HCT116 (cell line): ENCODE measurements at regions not wholly inside any gene's neighbourhood (a gene's known extent, or its start where the extent isn't known, plus 50 kb on each side); places are given as distances from the start of the nearest gene placed in this dataset.

Source experiments
- ATAC-seq: fragments of 200-7000 bp; cut with Tn5 transposase; 2 replicates; pipeline ENCODE4 v1.9.1; 2020; ENCODE audit warnings: mild to moderate bottlenecking, moderate library complexity
- BruUV-seq: library from RNA; stranded (reverse); fragments of 400-500 nt; replicated peaks from 2 replicates; lab custom pipeline; 2021; lab: Mats Ljungman, UMichigan
- CTCF ChIA-PET: fragments of 300-600 bp; sonication (Branson Sonifier 250); formaldehyde crosslinking; loops from one replicate; lab custom pipeline; 2021; ENCODE audit warnings: antibody characterized with exemption; lab: Charles Lee
- POLR2A ChIA-PET: fragments of 300-600, 350-600 bp; sonication (Branson Sonifier 250); formaldehyde crosslinking; loops from one replicate; lab custom pipeline; 2021; ENCODE audit warnings: antibody characterized with exemption; lab: Charles Lee
- RAD21 ChIA-PET, 2 experiments: fragments of 300-600 bp; sonication (Branson Sonifier 250); formaldehyde crosslinking; loops; one replicate each; lab custom pipeline; 2023; ENCODE audit warnings: low total read pairs in 2 of 2; ENCODE audit not compliant: uncharacterized antibody in 2 of 2, unreplicated experiment in 2 of 2, low non-redundant PET in 1 of 2; lab: Charles Lee
- DNase-seq: peaks from one replicate; pipeline ENCODE4 v3.0.0-alpha.2; 2010; ENCODE audit warnings: low read depth, low spot score
- H2AFZ ChIP-seq: fragments of 200-600 bp; shearing (Covaris generic), sonication (generic); 2 replicates; pipeline ENCODE4 v1.6.1; 2017; ENCODE audit warnings: low read depth, mixed run types, mixed read lengths, antibody characterized with exemption, low read length; ENCODE audit not compliant: poor library complexity, severe bottlenecking
- H3K27ac ChIP-seq: 2 replicates; pipeline ENCODE4 v1.5.1; 2012; ENCODE audit warnings: low read depth, low read length
- H3K27me3 ChIP-seq: fragments of 200-600 bp; sonication (generic); 2 replicates; pipeline ENCODE4 v1.6.1; 2016; ENCODE audit warnings: mixed run types, low read length, mixed read lengths; ENCODE audit not compliant: insufficient read depth
- H3K36me3 ChIP-seq, 2 experiments: fragments of 200-500 bp in 1 of 2; fragments of 200-600 bp in 1 of 2; sonication (Bioruptor generic) in 1 of 2; sonication (generic) in 1 of 2; 2 replicates each; pipeline versions ENCODE4 v1.5.1 to v1.6.1; 2014 to 2016; ENCODE audit warnings: low read length in 2 of 2, inconsistent platforms in 1 of 2, mixed read lengths in 1 of 2, mixed run types in 1 of 2; ENCODE audit not compliant: insufficient read depth in 2 of 2, control insufficient read depth in 1 of 2
- H3K4me1 ChIP-seq, 2 experiments: fragments of 200-600 bp in 1 of 2; sonication (generic) in 1 of 2; 2 replicates each; pipeline versions ENCODE4 v1.5.1 to v1.6.1; 2012 to 2017; ENCODE audit warnings: low read length in 2 of 2, inconsistent platforms in 1 of 2, mild to moderate bottlenecking in 1 of 2, mixed read lengths in 1 of 2, mixed run types in 1 of 2, moderate library complexity in 1 of 2; ENCODE audit not compliant: insufficient read depth in 2 of 2, control insufficient read depth in 1 of 2
- H3K4me2 ChIP-seq: fragments of 200-600 bp; sonication (generic); 2 replicates; pipeline ENCODE4 v1.6.1; 2017; ENCODE audit warnings: mixed run types, low read length, mixed read lengths
- H3K4me3 ChIP-seq, 2 experiments: fragments of 200-600 bp in 1 of 2; sonication (generic) in 1 of 2; replicated peaks in 1 of 2; 2 replicates each; pipeline ENCODE4 v1.5.1; 2011 to 2016; ENCODE audit warnings: low read length in 2 of 2, control low read depth in 1 of 2, low read depth in 1 of 2, mild to moderate bottlenecking in 1 of 2, mixed read lengths in 1 of 2, mixed run types in 1 of 2
- H3K79me2 ChIP-seq: fragments of 200-600 bp; sonication (generic); 2 replicates; pipeline ENCODE4 v1.6.1; 2017; ENCODE audit warnings: mild to moderate bottlenecking, mixed run types, low read length, moderate library complexity, mixed read lengths; ENCODE audit not compliant: insufficient read depth
- H3K9ac ChIP-seq: fragments of 200-600 bp; sonication (generic); 2 replicates; pipeline ENCODE4 v1.6.1; 2016; ENCODE audit warnings: low read length, mixed read lengths
- H3K9me2 ChIP-seq: fragments of 200-600 bp; sonication (generic), shearing (Covaris generic); 2 replicates; pipeline ENCODE4 v1.6.1; 2017; ENCODE audit warnings: mixed run types, mild to moderate bottlenecking, moderate library complexity; ENCODE audit not compliant: insufficient read depth
- H3K9me3 ChIP-seq, 2 experiments: fragments of 200-500 bp in 1 of 2; fragments of 200-600 bp in 1 of 2; sonication (Bioruptor generic) in 1 of 2; sonication (generic) in 1 of 2; 2 replicates each; pipeline ENCODE4 v1.6.1; 2014 to 2017; ENCODE audit warnings: low read length in 2 of 2, mixed read lengths in 2 of 2, inconsistent platforms in 1 of 2, low read depth in 1 of 2, mild to moderate bottlenecking in 1 of 2, mixed run types in 1 of 2, moderate library complexity in 1 of 2; ENCODE audit not compliant: control insufficient read depth in 1 of 2, insufficient read depth in 1 of 2
- H4K20me1 ChIP-seq: fragments of 200-600 bp; sonication (generic), shearing (Covaris generic); 2 replicates; pipeline ENCODE4 v1.6.1; 2017; ENCODE audit warnings: mixed run types, mild to moderate bottlenecking, moderate library complexity; ENCODE audit not compliant: insufficient read depth
- ATF3 ChIP-seq: IDR thresholded peaks from 2 replicates; pipeline ENCODE4 v1.6.1; 2012
- CEBPB ChIP-seq: IDR thresholded peaks from 2 replicates; pipeline ENCODE4 v1.6.1; 2012; ENCODE audit warnings: low read depth
- CTCF ChIP-seq, 3 experiments: fragments of 200-600 bp in 1 of 3; sonication (generic) in 1 of 3; IDR thresholded peaks in 2 of 3; conservative IDR thresholded peaks in 1 of 3; 2 replicates each; pipeline ENCODE4 v1.5.1; 2012 to 2017; ENCODE audit warnings: low read depth in 2 of 3, low read length in 2 of 3, antibody characterized with exemption in 1 of 3, borderline replicate concordance in 1 of 3, control low read depth in 1 of 3, mild to moderate bottlenecking in 1 of 3, mixed read lengths in 1 of 3, mixed run types in 1 of 3, moderate library complexity in 1 of 3; ENCODE audit not compliant: insufficient read depth in 1 of 3
- EZH2 ChIP-seq: fragments of 200-600 bp; sonication (generic); IDR thresholded peaks from 2 replicates; pipeline ENCODE4 v1.6.1; 2017; ENCODE audit warnings: antibody characterized with exemption, mixed run types
- EZH2phosphoT487 ChIP-seq: fragments of 200-600 bp; IDR thresholded peaks from 2 replicates; pipeline ENCODE4 v1.6.1; 2018; ENCODE audit warnings: antibody characterized with exemption, borderline replicate concordance
- FOSL1 ChIP-seq: IDR thresholded peaks from 2 replicates; pipeline ENCODE4 v1.6.1; 2012; ENCODE audit warnings: low read depth
- POLR2AphosphoS5 ChIP-seq: IDR thresholded peaks from 2 replicates; pipeline ENCODE4 v1.6.1; 2011; ENCODE audit warnings: mild to moderate bottlenecking, low read depth, low read length, moderate library complexity
- RAD21 ChIP-seq: IDR thresholded peaks from 2 replicates; pipeline ENCODE4 v1.6.1; 2012; ENCODE audit warnings: low read depth, mild to moderate bottlenecking
- REST ChIP-seq: IDR thresholded peaks from 2 replicates; pipeline ENCODE4 v1.6.1; 2012; ENCODE audit warnings: low read depth
- SIN3A ChIP-seq: IDR thresholded peaks from 2 replicates; pipeline ENCODE4 v1.6.1; 2012; ENCODE audit warnings: low read depth
- SP1 ChIP-seq: IDR thresholded peaks from 2 replicates; pipeline ENCODE4 v1.6.1; 2012; ENCODE audit warnings: low read depth
- SRF ChIP-seq: IDR thresholded peaks from 2 replicates; pipeline ENCODE4 v1.6.1; 2012; ENCODE audit warnings: low read depth
- TCF7L2 ChIP-seq: IDR thresholded peaks from 2 replicates; pipeline ENCODE4 v1.7.0; 2011; ENCODE audit warnings: borderline replicate concordance, inconsistent platforms; ENCODE audit not compliant: insufficient read depth, insufficient read length; ENCODE audit errors: extremely low read depth
- YY1 ChIP-seq: IDR thresholded peaks from 2 replicates; pipeline ENCODE4 v1.6.1; 2011; ENCODE audit warnings: low read length, low read depth, moderate library complexity, mild to moderate bottlenecking; ENCODE audit not compliant: insufficient replicate concordance; ENCODE audit errors: extremely low read depth
- ZFX ChIP-seq: fragments of 450-650 bp; IDR thresholded peaks from 2 replicates; pipeline ENCODE4 v1.6.1; 2017
- intact Hi-C: fragments of 100-400 bp; cut with micrococcal nuclease; formaldehyde crosslinking; loops from 2 replicates; pipeline ENCODE4 v1.10.0; 2022
- TF ChIP-seq, protein P1 (sequence below): IDR thresholded peaks from 2 replicates; pipeline ENCODE4 v1.6.1; 2011; ENCODE audit warnings: mild to moderate bottlenecking, low read length, moderate library complexity; ENCODE audit not compliant: insufficient replicate concordance; ENCODE audit errors: extremely low read depth

GRCh38 chr14:97196336-97196735, 399.2 kb downstream of the VRK1 start:
- no peaks in the 10 kb centered on the region for H3K79me2 ChIP-seq
- no peaks in the 10 kb centered on the region for H3K9me2 ChIP-seq
- no peaks in the 10 kb centered on the region for H3K27me3 ChIP-seq
- H3K27ac ChIP-seq: no peak overlapping the region; the same call in 1 of the 2 replicates
- CTCF ChIA-PET: no interaction called here
- peaks cover 0 to 11% of the 10 kb centered on the region in 2 experiments; a peak in 2 of 4 replicates for H3K4me1 ChIP-seq
- peak overlapping the region; percentile 21; the same call in 1 of the 2 replicates for H3K4me2 ChIP-seq
- RAD21 ChIA-PET: no interaction called here
- H4K20me1 ChIP-seq: no peaks in the 10 kb centered on the region
- ATAC-seq: 0 out of 2 replicates have a peak, but pooled peaks have one; percentile 14
- no peaks in the 10 kb centered on the region for H3K9me3 ChIP-seq
- no peak for TF ChIP-seq EZH2
- TF ChIP-seq YY1: no peak
- no peak for TF ChIP-seq SRF
- TF ChIP-seq TCF7L2: no peak
- TF ChIP-seq EZH2phosphoT487: no peak
- TF ChIP-seq SIN3A: no peak
- TF ChIP-seq CEBPB: no peak
- TF ChIP-seq FOSL1: no peak
- TF ChIP-seq, protein P1, sequence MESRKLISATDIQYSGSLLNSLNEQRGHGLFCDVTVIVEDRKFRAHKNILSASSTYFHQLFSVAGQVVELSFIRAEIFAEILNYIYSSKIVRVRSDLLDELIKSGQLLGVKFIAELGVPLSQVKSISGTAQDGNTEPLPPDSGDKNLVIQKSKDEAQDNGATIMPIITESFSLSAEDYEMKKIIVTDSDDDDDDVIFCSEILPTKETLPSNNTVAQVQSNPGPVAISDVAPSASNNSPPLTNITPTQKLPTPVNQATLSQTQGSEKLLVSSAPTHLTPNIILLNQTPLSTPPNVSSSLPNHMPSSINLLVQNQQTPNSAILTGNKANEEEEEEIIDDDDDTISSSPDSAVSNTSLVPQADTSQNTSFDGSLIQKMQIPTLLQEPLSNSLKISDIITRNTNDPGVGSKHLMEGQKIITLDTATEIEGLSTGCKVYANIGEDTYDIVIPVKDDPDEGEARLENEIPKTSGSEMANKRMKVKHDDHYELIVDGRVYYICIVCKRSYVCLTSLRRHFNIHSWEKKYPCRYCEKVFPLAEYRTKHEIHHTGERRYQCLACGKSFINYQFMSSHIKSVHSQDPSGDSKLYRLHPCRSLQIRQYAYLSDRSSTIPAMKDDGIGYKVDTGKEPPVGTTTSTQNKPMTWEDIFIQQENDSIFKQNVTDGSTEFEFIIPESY: no peak
- TF ChIP-seq CTCF (IDR thresholded peaks at IDR 0.05 in 2 of 3, conservative IDR thresholded peaks at IDR 0.05 in 1 of 3; ENCODE audit: borderline replicate concordance in 1 of 3, insufficient read depth in 1 of 3, low read depth in 2 of 3, low read length in 2 of 3): no peak
- no peak for TF ChIP-seq ATF3
- no peak for TF ChIP-seq SP1
- no peak for TF ChIP-seq ZFX
- TF ChIP-seq REST: no peak
- TF ChIP-seq POLR2AphosphoS5: no peak
- TF ChIP-seq RAD21: no peak
- TF ChIP-seq, all 23 proteins: peak for 0
- H3K9ac ChIP-seq: no peak overlapping the region
- intact Hi-C loops: no loop called here
- BruUV-seq: no TSS peak
- peak overlapping the region; percentile 47 for H2AFZ ChIP-seq
- no peak for DNase-seq
- no peak overlapping the region for H3K4me3 ChIP-seq
- POLR2A ChIA-PET: no interaction called here
- no peaks in the 10 kb centered on the region for H3K36me3 ChIP-seq
